Esophagus (tissue), 2 donors: ENCODE measurements at regions not wholly inside any gene's neighbourhood (a gene's known extent, or its start where the extent isn't known, plus 50 kb on each side); places are given as distances from the start of the nearest gene placed in this dataset.
A peak's percentile ranks its signal among the peaks of the same experiment; 100 is the strongest.

Source experiments
- H3K27ac ChIP-seq, 2 donors: one replicate each; pipeline ENCODE4 v1.5.1; 2013; ENCODE audit warnings: low read depth in 2 of 2, mild to moderate bottlenecking in 2 of 2, inconsistent platforms in 1 of 2, low read length in 1 of 2, moderate library complexity in 1 of 2
- H3K27me3 ChIP-seq, 2 donors: one replicate each; pipeline ENCODE4 v1.6.1; 2013; ENCODE audit warnings: low read length in 2 of 2, control low read depth in 1 of 2, mild to moderate bottlenecking in 1 of 2; ENCODE audit not compliant: insufficient read depth in 2 of 2, control insufficient read depth in 1 of 2
- H3K36me3 ChIP-seq, 2 donors: one replicate each; pipeline ENCODE4 v1.6.1; 2013; ENCODE audit warnings: low read length in 1 of 2; ENCODE audit not compliant: control insufficient read depth in 2 of 2, insufficient read depth in 2 of 2
- H3K4me1 ChIP-seq, 2 donors: one replicate each; pipeline ENCODE4 v1.6.1; 2013; ENCODE audit warnings: low read length in 1 of 2; ENCODE audit not compliant: control insufficient read depth in 2 of 2, insufficient read depth in 2 of 2
- H3K4me3 ChIP-seq, 2 donors: one replicate each; pipeline ENCODE4 v1.5.1; 2013; ENCODE audit warnings: low read length in 2 of 2, mild to moderate bottlenecking in 2 of 2, low read depth in 1 of 2, moderate library complexity in 1 of 2
- H3K9me3 ChIP-seq, 2 donors: one replicate each; pipeline ENCODE4 v1.6.1; 2013; ENCODE audit warnings: mild to moderate bottlenecking in 2 of 2, low read depth in 1 of 2, low read length in 1 of 2, moderate library complexity in 1 of 2; ENCODE audit not compliant: control insufficient read depth in 2 of 2, insufficient read depth in 1 of 2
- WGBS, 2 donors: extraction: QIAGEN DNeasy Blood & Tissue Kit; methylation state at CpG; one replicate each; pipeline ENCODE4 v1.1.7; 2013; 5-methylcytosine and 5-hydroxymethylcytosine counted together
- donor health status: healthy with polysubstance abuse.
- donor health status: Bipolar disorder and iron deficiency.

DNA sequence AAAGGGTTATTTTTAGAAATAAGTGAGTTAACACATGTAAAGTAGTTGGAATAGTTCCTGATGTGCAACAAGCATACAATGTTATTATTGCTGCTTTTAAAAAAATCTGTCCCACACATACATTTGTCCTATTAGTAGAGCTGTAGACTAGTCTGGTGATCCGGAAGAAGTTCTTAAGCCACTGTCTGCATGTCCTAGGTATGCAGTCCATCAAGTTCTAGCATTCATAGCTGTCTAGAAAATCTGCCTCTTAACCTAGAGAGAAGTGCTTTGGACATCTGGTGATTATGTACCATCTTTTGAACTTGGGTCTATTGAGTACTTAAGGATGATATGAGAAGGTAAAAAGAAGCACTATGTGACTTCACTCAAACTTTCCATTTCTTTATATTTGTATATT lies 439.9 kb upstream of the NAALADL2 start:
- H3K4me1 ChIP-seq = no peaks in the 10 kb centered on the region
- no peaks in the 10 kb centered on the region for H3K27me3 ChIP-seq
- no peaks in the 10 kb centered on the region for H3K36me3 ChIP-seq
- no peak overlapping the region for H3K27ac ChIP-seq
- H3K9me3 ChIP-seq = no peaks in the 10 kb centered on the region
- H3K4me3 ChIP-seq = no peak overlapping the region
- WGBS, 2 donors = 86 to 88% methylated on average over 1 of the region's 1 CpG

DNA sequence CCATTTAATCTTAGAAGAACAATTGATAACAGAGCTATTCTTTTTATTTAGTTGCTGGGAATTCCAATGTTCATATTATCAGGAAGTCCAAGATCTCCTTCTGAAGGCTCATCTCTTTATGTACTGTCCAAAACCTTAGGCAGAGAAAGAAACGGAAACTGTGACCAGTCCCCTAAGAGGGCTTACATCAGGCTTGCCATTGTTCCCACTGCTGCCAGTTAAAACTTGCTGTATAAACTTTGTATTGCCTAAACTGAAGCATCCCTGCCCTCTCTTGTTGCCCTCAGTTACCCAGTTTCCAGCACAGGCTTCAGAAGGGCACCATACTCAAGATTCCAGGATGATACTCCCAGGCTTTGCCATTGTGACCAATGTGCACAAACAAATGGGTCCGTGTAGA lies 435.2 kb upstream of the NAALADL2 start:
- Histone ChIP-seq H3K4me3 (no peak overlapping the region), H3K9me3 (no peaks in the 10 kb centered on the region), H3K27ac (no peak overlapping the region), H3K4me1 (no peaks in the 10 kb centered on the region), H3K27me3 (no peaks in the 10 kb centered on the region), H3K36me3 (no peaks in the 10 kb centered on the region)
- WGBS, 2 donors = 82 to 83% methylated on average over 2 of the region's 2 CpGs

DNA sequence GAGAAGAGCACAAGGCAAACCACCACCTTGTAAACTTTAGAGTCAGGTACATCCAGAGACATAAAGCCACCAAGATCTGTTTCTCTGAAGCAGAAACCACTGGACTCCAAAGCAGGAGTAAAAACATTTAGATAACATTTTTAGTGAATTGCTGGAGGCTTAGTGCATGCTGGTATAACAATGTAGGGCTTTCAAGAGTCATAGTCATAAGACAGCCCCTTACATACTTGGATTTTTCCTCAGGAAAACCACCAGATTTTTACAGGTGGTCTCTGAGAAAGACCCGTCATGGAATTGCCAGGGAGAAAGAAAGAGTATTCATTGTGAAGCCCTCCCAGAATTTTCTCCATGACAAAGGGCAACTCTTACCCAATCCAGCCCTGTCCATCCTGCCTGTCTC lies 434.5 kb upstream of the NAALADL2 start:
- no peaks in the 10 kb centered on the region for H3K27me3 ChIP-seq
- no peaks in the 10 kb centered on the region for H3K4me1 ChIP-seq
- H3K36me3 ChIP-seq = no peaks in the 10 kb centered on the region
- H3K9me3 ChIP-seq = no peaks in the 10 kb centered on the region
- 89 to 93% methylated on average over 1 of the region's 1 CpG for WGBS, 2 donors
- H3K4me3 ChIP-seq = no peak overlapping the region
- no peak overlapping the region for H3K27ac ChIP-seq

DNA sequence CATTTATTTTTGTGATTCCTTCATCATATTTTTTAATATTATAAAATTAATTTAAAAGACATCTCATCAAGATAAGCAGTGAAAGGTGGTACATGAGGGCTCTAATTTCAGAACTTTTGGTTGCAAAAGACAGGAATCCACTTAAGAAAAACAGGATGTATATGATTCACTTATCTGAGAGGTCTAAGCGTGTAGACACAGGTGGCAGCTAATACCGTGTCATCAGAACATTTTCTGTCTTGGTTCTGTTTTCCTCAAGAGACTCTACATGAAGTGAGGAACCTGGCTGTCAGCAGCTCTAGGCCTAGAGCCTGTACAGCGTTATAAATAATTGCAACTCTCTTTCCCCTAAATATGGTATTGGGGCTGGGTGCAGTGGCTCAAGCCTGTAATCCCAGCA lies 433.7 kb upstream of the NAALADL2 start:
- Histone ChIP-seq H3K9me3 (no peaks in the 10 kb centered on the region), H3K27me3 (no peaks in the 10 kb centered on the region), H3K4me1 (no peaks in the 10 kb centered on the region), H3K36me3 (no peaks in the 10 kb centered on the region), H3K4me3 (no peak overlapping the region), H3K27ac (no peak overlapping the region)
- WGBS, 2 donors = 87% methylated on average over 3 of the region's 3 CpGs

DNA sequence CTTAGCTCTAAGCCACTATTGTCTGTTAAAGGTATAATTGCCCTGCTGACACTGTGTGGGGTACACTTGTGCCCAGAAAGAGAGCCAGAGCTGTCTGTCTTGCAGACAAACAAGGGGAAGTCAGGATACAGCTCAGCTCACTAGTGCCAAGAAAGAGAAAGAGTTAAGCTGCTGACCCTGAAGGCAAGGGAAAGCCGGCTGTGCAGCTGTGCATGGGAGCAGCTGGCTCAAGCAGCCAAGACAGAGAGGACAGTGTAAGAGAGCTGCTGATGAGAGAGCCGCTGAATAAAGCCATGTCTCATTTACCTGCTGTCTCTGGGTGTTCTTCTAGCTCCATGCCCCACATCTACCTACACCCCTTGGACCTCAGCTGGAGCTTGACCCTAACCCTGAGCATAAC lies 428.1 kb upstream of the NAALADL2 start:
- H3K9me3 ChIP-seq = no peaks in the 10 kb centered on the region
- H3K4me3 ChIP-seq = no peak overlapping the region
- no peaks in the 10 kb centered on the region for H3K27me3 ChIP-seq
- H3K4me1 ChIP-seq = peaks cover 0 to 2% of the 10 kb centered on the region in 2 donors
- H3K36me3 ChIP-seq = no peaks in the 10 kb centered on the region
- WGBS, 2 donors = 70% methylated on average over 2 of the region's 2 CpGs
- no peak overlapping the region for H3K27ac ChIP-seq

DNA sequence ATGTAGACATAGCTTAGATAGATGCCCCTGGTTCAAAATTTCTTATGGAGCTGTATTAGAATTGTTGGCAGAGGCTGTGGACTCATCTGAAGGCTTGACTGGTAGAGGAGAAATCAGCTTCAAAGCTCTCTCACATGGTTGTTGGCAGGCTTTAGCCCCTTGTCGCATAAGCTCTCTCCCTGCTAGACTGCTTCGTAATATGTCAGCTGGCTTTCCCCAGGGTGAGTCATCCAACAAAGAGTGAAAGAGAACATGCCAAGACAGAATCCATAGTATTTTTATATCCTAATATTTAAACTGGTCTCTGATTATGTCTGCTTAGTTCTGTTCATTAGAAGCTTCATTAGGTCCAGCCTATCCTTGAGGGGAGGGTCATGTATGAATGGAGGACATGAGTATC lies 427.4 kb upstream of the NAALADL2 start:
- WGBS, 2 donors = 42 to 64% methylated on average over 2 of the region's 2 CpGs
- Histone ChIP-seq H3K9me3 (no peaks in the 10 kb centered on the region), H3K36me3 (no peaks in the 10 kb centered on the region), H3K27me3 (no peaks in the 10 kb centered on the region), H3K4me3 (no peak overlapping the region), H3K4me1 (peaks cover 0 to 2% of the 10 kb centered on the region in 2 donors), H3K27ac (no peak overlapping the region)

DNA sequence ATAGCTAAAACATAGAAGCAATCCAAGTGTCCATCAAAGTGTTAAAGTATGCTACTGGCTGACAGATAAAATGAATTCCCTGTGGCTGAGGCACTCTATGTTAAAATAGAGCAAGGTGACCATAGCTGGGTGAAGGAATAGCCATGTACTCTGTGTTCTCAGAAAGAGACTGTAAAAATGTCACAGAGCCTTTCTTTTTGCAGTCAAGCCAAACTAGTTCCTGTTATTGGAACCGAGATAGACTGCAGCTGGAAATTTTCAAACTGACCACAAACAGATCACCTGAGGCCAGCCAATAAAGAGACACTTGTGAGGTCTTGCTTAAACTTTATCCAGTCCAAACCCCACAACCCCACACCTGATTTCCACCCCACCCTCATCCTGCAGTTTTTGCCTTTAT lies 422.8 kb upstream of the NAALADL2 start:
- Histone ChIP-seq H3K4me3 (no peak overlapping the region), H3K27me3 (no peaks in the 10 kb centered on the region), H3K36me3 (no peaks in the 10 kb centered on the region), H3K9me3 (no peaks in the 10 kb centered on the region), H3K27ac (no peak overlapping the region), H3K4me1 (no peaks in the 10 kb centered on the region)
- WGBS, 2 donors = 27 to 35% methylated on average over 1 of the region's 1 CpG

DNA sequence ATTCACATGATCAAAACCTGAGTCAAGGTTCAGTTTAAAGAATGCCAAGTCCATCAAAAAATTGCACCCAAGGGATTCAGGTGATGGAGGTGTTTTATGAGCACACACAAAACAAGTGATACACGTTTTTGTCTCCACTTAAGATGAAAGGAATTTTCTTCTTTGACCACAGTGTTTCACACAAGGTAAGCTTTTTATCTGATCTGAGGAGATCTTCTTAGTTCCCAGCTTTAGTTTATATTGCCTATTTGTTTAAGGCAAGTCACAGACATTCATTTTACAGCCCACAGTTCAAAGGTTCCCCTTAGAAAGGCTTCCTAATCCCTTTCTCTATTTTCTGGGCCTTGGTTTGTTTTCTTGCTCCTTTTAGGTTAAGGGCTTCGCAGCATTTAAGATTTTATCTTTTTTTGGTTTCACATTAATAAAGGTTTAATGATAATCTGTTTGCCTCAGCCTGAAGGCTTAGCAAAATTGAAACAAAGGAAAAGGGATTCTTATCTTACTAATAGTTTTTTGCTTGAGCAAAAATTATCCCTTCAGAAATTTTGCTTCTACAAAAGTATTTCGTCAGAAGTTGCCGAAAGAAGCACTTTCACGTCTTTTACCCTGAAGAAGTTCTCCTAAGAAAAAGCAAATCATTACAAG lies 420.5 kb upstream of the NAALADL2 start:
- Histone ChIP-seq H3K36me3 (no peaks in the 10 kb centered on the region), H3K9me3 (no peaks in the 10 kb centered on the region), H3K4me3 (no peak overlapping the region), H3K27ac (no peak overlapping the region), H3K4me1 (no peaks in the 10 kb centered on the region), H3K27me3 (no peaks in the 10 kb centered on the region)
- WGBS, 2 donors = 64 to 71% methylated on average over 5 of the region's 5 CpGs

DNA sequence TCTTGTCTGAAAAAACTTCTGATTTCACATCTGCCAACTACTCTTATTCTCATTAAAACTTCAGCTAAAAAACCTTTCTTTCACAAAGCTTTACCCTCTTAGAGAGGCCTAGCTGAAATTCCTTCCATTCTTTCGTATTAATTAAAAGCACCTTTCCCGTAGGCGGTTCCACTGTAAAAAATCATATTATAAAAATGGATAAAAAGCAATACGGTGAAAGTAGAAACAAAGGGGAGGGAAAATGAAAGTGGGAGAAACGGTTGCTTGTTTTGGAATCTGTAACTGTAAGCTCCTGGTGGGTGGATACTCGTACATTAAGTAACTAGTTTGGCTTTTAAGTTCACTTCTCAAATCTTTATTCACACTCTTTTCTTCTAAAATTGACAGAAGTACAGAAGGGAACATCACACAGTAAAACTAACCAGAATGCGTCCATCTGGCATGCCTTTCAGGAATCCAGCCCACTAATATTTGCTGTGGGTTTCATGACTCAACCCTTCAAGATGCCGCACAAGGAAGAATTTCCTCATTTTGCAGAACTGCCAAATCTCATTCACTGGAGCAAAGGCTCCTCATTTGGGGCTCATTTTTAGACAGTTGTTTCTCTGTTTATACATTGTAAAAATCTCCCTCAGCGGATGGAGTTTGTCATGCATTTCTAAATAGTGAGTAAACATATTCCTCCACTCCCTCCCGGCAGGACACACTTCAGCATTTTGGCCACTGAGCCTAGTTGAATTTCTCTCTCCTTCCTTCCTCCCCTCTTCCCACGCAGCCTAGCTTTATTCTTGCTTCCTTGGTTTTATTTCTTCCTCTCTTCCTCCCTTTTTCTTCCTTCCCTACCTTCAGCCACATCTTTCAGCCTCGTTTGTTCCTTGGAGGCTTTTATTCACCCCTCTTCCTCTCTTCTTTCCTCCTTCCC lies 419.5 kb upstream of the NAALADL2 start:
- Histone ChIP-seq H3K27ac (peak overlapping the region; percentile 47 to 94), H3K36me3 (no peaks in the 10 kb centered on the region), H3K4me3 (peak overlapping the region; percentile 6 to 71), H3K9me3 (no peaks in the 10 kb centered on the region), H3K4me1 (no peaks in the 10 kb centered on the region), H3K27me3 (peaks cover 0 to 2% of the 10 kb centered on the region in 2 donors)
- WGBS, 2 donors = 19 to 30% methylated on average over 12 of the region's 12 CpGs
